Astrocyte (in vitro differentiated cells and primary cell): ENCODE measurements at regions not wholly inside any gene's neighbourhood (a gene's known extent, or its start where the extent isn't known, plus 50 kb on each side); places are given as distances from the start of the nearest gene placed in this dataset.

Experiments
- DNase-seq: peaks from one replicate; pipeline ENCODE4 v3.0.0-alpha.2; 2010; ENCODE audit warnings: low read depth
- FAIRE-seq: peaks from 2 replicates; lab custom pipeline; 2011; peaks lifted over from hg19 to GRCh38; lab: Jason Lieb, UNC
- H2AFZ ChIP-seq: 2 replicates; pipeline ENCODE4 v1.6.0; 2012; ENCODE audit warnings: low read depth, low read length, inconsistent platforms
- H3K27ac ChIP-seq: 2 replicates; pipeline ENCODE4 v1.5.1; 2011; ENCODE audit warnings: low read depth, low read length, inconsistent platforms
- H3K27me3 ChIP-seq: 2 replicates; pipeline ENCODE4 v1.6.0; 2011; ENCODE audit warnings: low read length, inconsistent platforms; ENCODE audit not compliant: insufficient read depth
- H3K36me3 ChIP-seq: 2 replicates; pipeline ENCODE4 v1.5.1; 2011; ENCODE audit warnings: low read length, inconsistent platforms; ENCODE audit not compliant: insufficient read depth
- H3K4me1 ChIP-seq: 2 replicates; pipeline ENCODE4 v1.5.1; 2011; ENCODE audit warnings: low read length, inconsistent platforms; ENCODE audit not compliant: insufficient read depth
- H3K4me2 ChIP-seq: 2 replicates; pipeline ENCODE4 v1.6.0; 2012; ENCODE audit warnings: low read length, inconsistent platforms
- H3K4me3 ChIP-seq: 2 replicates; pipeline ENCODE4 v1.5.1; 2011; ENCODE audit warnings: low read depth, mild to moderate bottlenecking, low read length, inconsistent platforms; ENCODE audit not compliant: insufficient read depth
- H3K79me2 ChIP-seq: 2 replicates; pipeline ENCODE4 v1.6.0; 2012; ENCODE audit warnings: mild to moderate bottlenecking, low read length, inconsistent platforms; ENCODE audit not compliant: insufficient read depth
- H3K9ac ChIP-seq: 2 replicates; pipeline ENCODE4 v1.6.0; 2012; ENCODE audit warnings: mild to moderate bottlenecking, low read length, inconsistent platforms
- H3K9me3 ChIP-seq: 2 replicates; pipeline ENCODE4 v1.5.1; 2012; ENCODE audit warnings: low read depth, mild to moderate bottlenecking, low read length, inconsistent platforms; ENCODE audit not compliant: insufficient read depth
- H4K20me1 ChIP-seq: 2 replicates; pipeline ENCODE4 v1.6.0; 2012; ENCODE audit warnings: low read length, inconsistent platforms; ENCODE audit not compliant: insufficient read depth
- H3K27ac Mint-ChIP-seq: one replicate; pipeline ENCODE4 v1.8.0; 2021; ENCODE audit warnings: mild to moderate bottlenecking, mixed read lengths; ENCODE audit not compliant: unreplicated experiment
- H3K27me3 Mint-ChIP-seq: one replicate; pipeline ENCODE4 v1.8.0; 2021; ENCODE audit warnings: low read depth, mixed read lengths; ENCODE audit not compliant: unreplicated experiment
- H3K36me3 Mint-ChIP-seq: one replicate; pipeline ENCODE4 v1.8.0; 2021; ENCODE audit warnings: low read depth, mixed read lengths; ENCODE audit not compliant: unreplicated experiment
- H3K4me1 Mint-ChIP-seq: one replicate; pipeline ENCODE4 v1.8.0; 2021; ENCODE audit warnings: low read depth, mixed read lengths; ENCODE audit not compliant: unreplicated experiment
- H3K4me3 Mint-ChIP-seq: one replicate; pipeline ENCODE4 v1.8.0; 2021; ENCODE audit warnings: mild to moderate bottlenecking, moderate library complexity, mixed read lengths; ENCODE audit not compliant: unreplicated experiment
- H3K9me3 Mint-ChIP-seq: one replicate; pipeline ENCODE4 v1.8.0; 2021; ENCODE audit warnings: mild to moderate bottlenecking, mixed read lengths; ENCODE audit not compliant: unreplicated experiment
- EZH2 ChIP-seq: IDR thresholded peaks from 2 replicates; pipeline ENCODE4 v1.6.1; 2012; ENCODE audit warnings: mild to moderate bottlenecking, low read length, inconsistent platforms; ENCODE audit not compliant: insufficient read depth
- TF ChIP-seq, protein P1 (sequence below): IDR thresholded peaks from 2 replicates; pipeline ENCODE4 v1.5.1; 2011; ENCODE audit warnings: low read depth, mild to moderate bottlenecking, inconsistent platforms, low read length, moderate library complexity; ENCODE audit not compliant: insufficient read depth

DNA sequence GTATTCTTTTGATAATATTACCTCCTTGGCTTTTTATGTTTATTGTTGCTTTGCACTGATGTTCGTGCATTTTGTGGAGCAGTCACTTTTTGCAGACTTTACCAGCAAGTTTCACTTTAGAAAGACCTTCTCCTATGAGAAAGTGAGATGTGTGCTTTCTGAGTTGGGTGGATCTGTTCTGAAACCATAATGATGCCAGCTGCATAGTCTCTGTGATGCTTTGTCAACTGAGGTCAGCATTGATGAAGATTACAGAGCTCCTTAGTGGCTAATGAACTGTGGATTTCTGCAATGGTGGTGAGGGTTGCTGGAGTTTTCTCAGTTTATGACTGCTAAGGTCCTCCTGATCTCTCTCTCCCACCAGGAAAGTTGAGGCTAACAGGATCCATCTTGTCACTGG, 309.9 kb upstream of the SLITRK6 start:
- Histone ChIP-seq H3K9me3 (peaks cover 2% of the 10 kb centered on the region), H3K4me2 (no peak overlapping the region), H3K9ac (no peak overlapping the region), H2AFZ (no peak overlapping the region), H4K20me1 (no peaks in the 10 kb centered on the region), H3K4me1 (no peaks in the 10 kb centered on the region), H3K27ac (no peak overlapping the region), H3K79me2 (no peaks in the 10 kb centered on the region), H3K36me3 (no peaks in the 10 kb centered on the region), H3K4me3 (no peak overlapping the region), H3K27me3 (no peaks in the 10 kb centered on the region)
- Mint-ChIP-seq H3K27ac (no peak overlapping the region), H3K36me3 (no peaks in the 10 kb centered on the region), H3K4me1 (no peaks in the 10 kb centered on the region), H3K4me3 (no peak overlapping the region), H3K9me3 (peaks cover 9% of the 10 kb centered on the region), H3K27me3 (no peaks in the 10 kb centered on the region)
- DNase-seq (no peak), FAIRE-seq (no peak)
- TF ChIP-seq, protein P1, sequence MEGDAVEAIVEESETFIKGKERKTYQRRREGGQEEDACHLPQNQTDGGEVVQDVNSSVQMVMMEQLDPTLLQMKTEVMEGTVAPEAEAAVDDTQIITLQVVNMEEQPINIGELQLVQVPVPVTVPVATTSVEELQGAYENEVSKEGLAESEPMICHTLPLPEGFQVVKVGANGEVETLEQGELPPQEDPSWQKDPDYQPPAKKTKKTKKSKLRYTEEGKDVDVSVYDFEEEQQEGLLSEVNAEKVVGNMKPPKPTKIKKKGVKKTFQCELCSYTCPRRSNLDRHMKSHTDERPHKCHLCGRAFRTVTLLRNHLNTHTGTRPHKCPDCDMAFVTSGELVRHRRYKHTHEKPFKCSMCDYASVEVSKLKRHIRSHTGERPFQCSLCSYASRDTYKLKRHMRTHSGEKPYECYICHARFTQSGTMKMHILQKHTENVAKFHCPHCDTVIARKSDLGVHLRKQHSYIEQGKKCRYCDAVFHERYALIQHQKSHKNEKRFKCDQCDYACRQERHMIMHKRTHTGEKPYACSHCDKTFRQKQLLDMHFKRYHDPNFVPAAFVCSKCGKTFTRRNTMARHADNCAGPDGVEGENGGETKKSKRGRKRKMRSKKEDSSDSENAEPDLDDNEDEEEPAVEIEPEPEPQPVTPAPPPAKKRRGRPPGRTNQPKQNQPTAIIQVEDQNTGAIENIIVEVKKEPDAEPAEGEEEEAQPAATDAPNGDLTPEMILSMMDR: no peak
- TF ChIP-seq EZH2: no peak

DNA sequence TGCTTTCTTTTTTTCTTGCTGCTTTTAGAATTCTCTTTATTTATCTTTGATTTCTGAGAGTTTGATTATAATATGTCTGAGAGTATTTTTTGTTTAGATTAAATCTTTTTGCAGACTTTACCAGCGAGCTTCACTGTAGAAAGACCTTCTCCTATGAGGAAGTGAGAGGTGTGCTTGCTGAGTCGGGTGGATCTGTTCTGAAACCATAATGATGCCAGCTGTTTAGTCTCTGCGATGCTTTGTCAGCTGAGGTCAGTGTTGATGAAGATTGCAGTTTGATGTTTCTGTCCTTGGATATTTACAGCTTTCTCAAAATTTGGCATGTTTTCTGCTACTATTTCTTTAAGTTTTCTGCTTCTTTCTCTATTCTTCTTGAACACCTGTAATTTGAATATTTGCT, 309.1 kb upstream of the SLITRK6 start:
- FAIRE-seq: no peak
- H3K4me1 Mint-ChIP-seq: no peaks in the 10 kb centered on the region
- no peaks in the 10 kb centered on the region for H3K27me3 Mint-ChIP-seq

DNA sequence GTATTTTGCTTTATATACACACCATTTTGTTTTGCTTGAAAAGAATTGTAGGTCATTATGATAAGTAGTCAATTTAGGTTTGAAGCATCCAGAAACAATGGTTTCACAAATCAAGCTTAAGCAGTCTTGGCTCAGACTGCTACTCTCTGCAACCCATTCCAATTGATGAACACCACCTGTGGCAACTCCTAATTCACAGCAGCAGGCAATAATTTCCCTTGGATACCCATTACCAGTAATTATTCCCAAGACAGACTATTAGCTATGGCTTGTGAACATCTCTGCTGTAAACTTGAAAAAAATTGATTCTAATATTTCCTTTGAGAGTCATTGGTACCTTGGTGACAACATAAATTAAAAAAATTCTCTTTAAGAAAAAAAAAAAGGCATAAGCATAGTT, 299.3 kb upstream of the SLITRK6 start:
- Histone ChIP-seq H3K4me2 (no peak overlapping the region), H3K4me1 (no peaks in the 10 kb centered on the region), H3K4me3 (no peak overlapping the region), H4K20me1 (no peaks in the 10 kb centered on the region), H3K27ac (no peak overlapping the region), H3K9me3 (no peaks in the 10 kb centered on the region), H3K9ac (no peak overlapping the region), H3K36me3 (no peaks in the 10 kb centered on the region), H2AFZ (no peak overlapping the region), H3K27me3 (no peaks in the 10 kb centered on the region), H3K79me2 (no peaks in the 10 kb centered on the region)
- Mint-ChIP-seq H3K4me3 (no peak overlapping the region), H3K4me1 (no peaks in the 10 kb centered on the region), H3K27ac (no peak overlapping the region), H3K9me3 (no peaks in the 10 kb centered on the region), H3K36me3 (no peaks in the 10 kb centered on the region), H3K27me3 (no peaks in the 10 kb centered on the region)
- FAIRE-seq: no peak
- no peak for DNase-seq
- TF ChIP-seq, protein P1: no peak
- TF ChIP-seq EZH2: no peak

More for the DNA sequence above, 309.1 kb upstream of the SLITRK6 start:
- Mint-ChIP-seq H3K4me3 (no peak overlapping the region), H3K36me3 (no peaks in the 10 kb centered on the region), H3K27ac (no peak overlapping the region), H3K9me3 (peaks cover 9% of the 10 kb centered on the region)
- no peaks in the 10 kb centered on the region for H3K4me1 ChIP-seq
- no peak overlapping the region for H3K4me3 ChIP-seq
- DNase-seq: no peak
- no peaks in the 10 kb centered on the region for H3K36me3 ChIP-seq
- H4K20me1 ChIP-seq: no peaks in the 10 kb centered on the region
- no peak overlapping the region for H3K27ac ChIP-seq
- H3K27me3 ChIP-seq: no peaks in the 10 kb centered on the region
- no peak overlapping the region for H2AFZ ChIP-seq
- no peak overlapping the region for H3K9ac ChIP-seq
- H3K9me3 ChIP-seq: peaks cover 2% of the 10 kb centered on the region
- TF ChIP-seq, protein P1: no peak
- TF ChIP-seq EZH2: no peak
- no peak overlapping the region for H3K4me2 ChIP-seq
- no peaks in the 10 kb centered on the region for H3K79me2 ChIP-seq
